NCI-H510A treated with DMSO at 0.1 percent for 48 hours (cell line): ENCODE measurements at regions not wholly inside any gene's neighbourhood (a gene's known extent, or its start where the extent isn't known, plus 50 kb on each side); places are given as distances from the start of the nearest gene placed in this dataset.

Source experiments
- DNase-seq: peaks from one replicate; lab custom pipeline; 2025; lab: John Stamatoyannopoulos, UW

- DNase-seq: no peak
These were observed 59.1 kb downstream of the BOD1 start for GRCh38 chr5:173557123-173557903.

DNA sequence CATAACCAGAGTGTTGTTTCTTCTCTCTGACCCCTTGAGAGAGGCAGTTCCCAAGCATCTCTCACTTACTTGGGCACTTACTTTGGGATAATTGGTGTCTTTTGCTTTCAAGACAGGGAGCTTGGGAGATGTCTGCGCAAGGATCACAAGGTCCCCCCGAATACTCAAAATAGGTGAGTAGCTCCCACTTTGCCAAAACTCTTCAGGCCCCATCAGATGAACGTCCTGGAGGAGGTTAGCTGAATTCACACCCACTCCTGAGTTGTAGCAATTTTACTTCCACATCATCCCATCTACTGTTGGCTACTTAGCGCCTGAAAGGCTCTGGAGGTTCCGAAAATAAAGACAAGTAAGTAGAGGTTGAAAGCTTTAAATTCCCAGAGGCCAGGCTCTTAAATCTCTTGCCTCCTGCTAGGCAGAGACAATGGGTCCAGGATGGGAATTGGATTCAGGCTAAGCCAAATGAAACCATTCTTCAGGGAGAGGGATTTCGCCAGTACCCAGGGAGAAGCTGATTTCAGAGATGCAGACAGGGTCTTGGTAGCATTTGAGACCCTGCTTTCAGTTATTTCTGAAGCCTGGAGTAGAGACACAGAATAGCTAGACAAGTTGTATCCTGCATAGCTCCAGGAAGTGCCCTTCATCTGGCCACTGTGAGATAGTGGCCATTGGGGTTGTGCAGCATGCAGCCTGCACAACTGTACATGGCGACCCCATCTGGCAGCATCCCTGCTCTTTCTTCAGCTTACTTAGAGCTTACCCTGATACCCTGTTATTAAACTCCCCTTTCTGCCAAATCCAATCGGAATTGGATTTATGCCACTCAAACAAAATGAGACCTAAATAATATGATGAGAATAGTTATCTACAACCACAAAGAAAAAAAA lies 60.1 kb downstream of the BOD1 start:
- DNase-seq: no peak

DNA sequence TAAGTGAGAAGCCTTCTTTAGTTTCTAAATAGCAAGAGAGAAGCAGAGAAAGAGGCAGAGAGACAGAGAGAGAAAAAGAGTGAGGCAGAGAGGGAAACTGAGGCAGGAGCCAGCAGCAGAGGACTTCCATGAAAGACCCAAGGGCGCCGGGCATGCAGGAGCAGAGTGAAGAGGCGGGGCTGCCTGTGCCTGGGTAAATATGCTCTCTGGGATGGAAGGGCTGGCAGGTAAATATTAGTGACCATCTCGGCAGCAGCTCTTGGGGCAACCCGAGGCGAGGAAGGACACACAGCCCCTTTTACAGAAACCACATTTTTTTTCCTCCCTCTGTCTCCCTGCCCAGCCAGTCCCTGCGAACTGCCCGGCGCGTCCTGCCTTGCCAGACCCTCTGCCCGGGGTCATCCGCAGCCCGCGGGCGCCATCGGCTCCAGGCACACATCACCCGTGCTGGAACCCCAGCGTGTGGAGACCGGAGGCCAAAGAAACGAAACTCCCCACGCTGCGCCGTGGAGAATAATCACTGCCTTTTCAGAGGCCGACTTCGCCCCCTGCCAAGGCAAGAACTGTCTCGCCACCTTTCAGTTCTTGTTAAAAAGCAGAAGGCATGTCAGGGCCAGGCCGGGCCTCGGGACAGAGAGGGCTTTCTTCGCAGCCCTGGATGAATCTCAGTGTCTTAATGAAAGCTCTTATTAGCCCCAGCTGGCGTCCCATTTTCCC lies 61.3 kb downstream of the BOD1 start:
- DNase-seq: no peak

GRCh38 chr5:173554038-173554955 lies 62.2 kb downstream of the BOD1 start:
- DNase-seq: no peak

GRCh38 chr5:173550641-173551040 lies 65.8 kb downstream of the BOD1 start:
- no peak for DNase-seq

GRCh38 chr5:173549644-173550043 lies 66.8 kb downstream of the BOD1 start:
- no peak for DNase-seq

DNA sequence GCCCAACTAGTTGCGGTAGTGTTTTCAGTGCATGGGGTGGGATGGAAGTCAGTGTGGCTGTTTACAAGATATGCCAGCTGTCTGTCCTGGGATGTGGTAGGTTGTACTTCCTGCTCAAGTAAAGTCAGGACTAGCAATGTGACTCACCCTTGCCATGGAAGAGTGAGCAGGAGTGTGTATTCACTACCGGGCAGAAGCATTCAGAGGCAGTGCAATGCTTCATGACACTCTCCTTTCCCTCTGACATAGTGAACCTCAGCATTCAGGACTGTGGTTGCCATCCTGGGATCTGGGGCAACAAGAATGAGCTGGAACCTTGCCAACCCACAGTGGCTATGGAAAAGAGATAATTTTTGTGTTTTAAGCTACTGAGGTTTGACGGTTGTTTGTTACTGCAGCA lies 68.9 kb downstream of the BOD1 start:
- DNase-seq: no peak

- DNase-seq: no peak
These were observed 73.5 kb downstream of the BOD1 start for GRCh38 chr5:173542964-173543363.

GRCh38 chr5:173542159-173542558 lies 74.3 kb downstream of the BOD1 start:
- no peak for DNase-seq

DNA sequence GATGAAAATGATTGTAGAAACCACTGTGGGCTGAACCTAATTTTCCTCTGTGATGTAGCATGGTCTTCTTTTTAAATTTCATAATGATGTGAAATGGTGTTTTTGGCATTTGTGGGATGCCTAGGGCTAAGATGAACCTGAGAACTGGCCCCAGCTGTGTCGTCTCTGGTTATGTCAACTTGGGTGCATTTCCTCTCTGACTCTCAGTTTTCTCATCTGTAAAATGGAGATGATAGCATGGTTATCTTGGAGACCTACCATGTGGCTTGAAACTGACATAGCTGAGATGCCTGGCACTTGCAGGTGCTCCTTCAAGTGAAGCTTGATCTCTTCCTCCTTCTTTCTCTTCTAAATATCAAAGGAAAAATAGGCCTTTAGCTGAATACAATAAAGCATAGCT lies 77.8 kb downstream of the BOD1 start:
- DNase-seq: no peak

- no peak for DNase-seq
These were observed 78.4 kb downstream of the BOD1 start for GRCh38 chr5:173538018-173538417.

DNA sequence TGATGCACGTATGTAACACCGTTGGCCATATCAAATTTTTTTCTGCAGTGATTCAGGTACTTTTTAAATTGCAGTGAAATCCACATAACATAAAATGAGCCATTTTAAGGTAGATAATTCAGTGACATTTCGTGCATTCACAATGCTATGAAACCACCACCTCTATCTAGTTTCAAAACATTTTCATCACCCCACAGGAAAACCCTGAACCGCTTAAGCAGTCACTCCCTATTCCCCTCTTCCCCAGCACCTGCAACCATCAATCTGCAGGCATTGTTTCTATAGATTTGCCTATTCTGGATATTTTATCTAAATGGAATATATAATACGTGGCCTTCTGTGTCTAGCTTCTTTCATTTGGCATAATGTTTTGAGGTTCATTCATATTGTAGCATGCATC lies 79.2 kb downstream of the BOD1 start:
- DNase-seq: no peak

DNA sequence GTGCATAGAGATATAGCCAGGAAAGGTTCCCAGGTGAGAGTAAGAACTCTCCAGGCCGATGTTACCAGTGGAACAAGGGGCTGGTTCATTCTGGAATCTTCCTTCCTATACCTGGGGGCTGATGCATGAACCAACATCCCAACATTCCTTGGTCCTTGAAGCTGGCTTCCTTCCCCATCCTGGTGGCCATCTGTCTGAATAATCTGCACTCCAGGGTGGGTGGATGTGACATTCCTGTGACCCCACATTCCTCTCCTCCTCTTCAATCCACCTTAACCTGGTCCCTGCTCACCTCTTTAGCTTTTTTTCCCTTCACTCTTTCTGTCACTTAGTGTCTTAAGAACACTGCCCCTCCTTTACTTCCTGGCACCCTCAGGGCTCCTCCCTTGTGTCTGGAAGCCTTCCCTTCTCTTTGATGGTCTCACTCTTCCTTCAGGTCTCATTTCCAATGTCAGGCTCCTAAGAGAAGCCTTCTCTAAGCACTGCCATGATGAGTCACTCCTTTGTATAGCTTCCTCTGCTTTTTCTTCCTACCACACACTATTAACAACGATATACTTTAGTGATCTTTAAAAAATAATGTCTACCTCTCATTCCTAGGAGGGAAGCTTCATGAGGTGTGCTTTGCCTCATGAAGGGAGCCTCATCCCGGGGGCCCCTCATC lies 80.3 kb downstream of the BOD1 start:
- DNase-seq: no peak

- DNase-seq: no peak
These were observed 81.1 kb downstream of the BOD1 start for GRCh38 chr5:173535166-173535975.

DNA sequence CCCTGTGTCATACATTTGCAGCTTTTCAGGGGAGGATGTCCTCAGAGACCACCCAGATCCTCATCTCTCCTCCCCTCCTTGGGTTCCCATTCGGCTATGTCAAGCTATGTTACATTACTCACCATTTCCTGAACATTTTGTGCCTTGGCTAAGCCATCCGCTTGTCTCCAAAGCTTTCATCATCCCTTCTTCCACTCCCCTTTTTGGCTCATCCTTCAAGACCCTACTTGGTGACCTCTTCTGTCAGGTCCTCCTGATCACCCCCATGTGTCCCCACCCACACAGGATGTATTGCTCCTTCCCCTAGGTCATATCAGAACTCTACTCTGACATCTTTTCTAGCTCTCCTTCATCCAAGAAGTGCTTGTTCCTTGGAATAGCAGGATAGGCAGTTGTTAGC lies 81.8 kb downstream of the BOD1 start:
- no peak for DNase-seq

DNA sequence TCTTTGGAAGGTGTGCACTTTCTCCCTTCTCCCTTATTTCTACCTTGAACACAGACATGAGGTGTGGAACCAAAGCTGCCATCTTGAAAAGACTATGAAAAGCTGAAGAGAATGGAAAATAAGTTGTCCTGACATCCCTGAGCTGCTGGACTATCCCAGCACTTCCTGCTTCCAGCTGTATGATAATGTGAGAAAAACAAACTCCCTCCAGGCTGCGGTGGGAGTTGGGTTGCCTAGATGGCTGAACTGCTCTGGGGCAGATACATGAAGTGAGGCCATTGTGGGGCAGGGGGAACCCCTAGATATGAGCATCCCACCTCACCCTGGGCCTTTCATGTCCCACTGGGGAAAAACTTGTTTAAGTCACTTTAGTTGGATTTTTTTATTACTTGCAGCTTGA lies 82.4 kb downstream of the BOD1 start:
- no peak for DNase-seq

DNA sequence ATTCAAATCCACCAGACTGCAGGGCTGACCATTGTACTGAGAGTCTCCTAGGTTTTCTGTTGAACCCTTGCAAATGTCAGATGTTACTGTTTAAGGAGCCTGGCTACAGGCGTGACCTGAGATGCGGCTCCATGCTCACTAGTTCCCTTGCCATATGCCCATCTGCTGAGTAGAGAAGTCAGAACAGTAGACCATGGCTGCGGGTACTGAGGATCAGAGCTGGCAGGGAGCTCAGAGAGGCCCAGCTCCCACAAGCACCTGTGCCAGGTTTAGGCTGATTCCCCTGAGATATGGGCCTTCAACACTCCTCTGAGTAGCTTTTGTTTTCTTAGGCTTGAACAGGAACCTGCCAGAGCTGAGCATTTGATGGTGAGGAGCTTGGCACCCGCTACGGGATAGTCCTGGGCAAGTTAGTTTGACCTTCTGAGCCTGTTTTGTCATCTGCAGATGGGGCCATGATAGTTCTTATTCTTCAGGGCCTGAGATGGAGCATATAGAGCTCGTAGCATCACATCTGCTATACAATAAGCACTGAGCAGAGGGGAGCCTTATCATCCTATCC lies 83.7 kb downstream of the BOD1 start:
- no peak for DNase-seq

DNA sequence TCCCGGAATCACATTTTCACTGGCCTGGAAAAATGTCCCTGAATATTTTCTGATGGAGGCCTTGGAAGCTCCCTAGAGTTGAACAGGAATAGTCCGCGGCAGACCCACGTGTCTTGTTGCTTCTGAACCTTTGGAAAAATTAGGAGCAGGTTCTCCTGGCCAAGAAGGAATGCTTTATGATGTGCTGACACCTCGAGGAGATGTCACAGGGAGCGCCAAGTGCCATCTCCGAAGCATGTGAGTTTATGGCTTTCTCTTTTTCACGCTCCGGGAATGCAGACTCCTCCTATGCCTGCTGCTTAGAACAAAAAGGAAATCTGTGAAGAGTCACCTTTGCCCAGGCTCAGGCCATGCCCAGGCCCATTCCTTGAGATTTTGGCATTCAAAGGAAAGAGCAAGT lies 84.6 kb downstream of the BOD1 start:
- DNase-seq: no peak

GRCh38 chr5:173530547-173530946 lies 85.9 kb downstream of the BOD1 start:
- peak; percentile 18 for DNase-seq

- DNase-seq: no peak
These were observed 86.6 kb downstream of the BOD1 start for GRCh38 chr5:173529861-173530260.
